ENCODE measurements at regions not wholly inside any gene's neighbourhood (a gene's known extent, or its start where the extent isn't known, plus 50 kb on each side); places are given as distances from the start of the nearest gene placed in this dataset.

- no peak for TF ChIP-seq JUND (IDR thresholded peaks at IDR 0.05)
- TF ChIP-seq REST (IDR thresholded peaks at IDR 0.05) = no peak
- TF ChIP-seq TAF1 (conservative IDR thresholded peaks at IDR 0.05) = no peak
- no peak for TF ChIP-seq YY1 (IDR thresholded peaks at IDR 0.05)
These were observed 51.8 kb upstream of the ADGRA1 start for GRCh38 chr10:133035952-133036351.
